IMR-90 (cell line): ENCODE measurements at regions not wholly inside any gene's neighbourhood (a gene's known extent, or its start where the extent isn't known, plus 50 kb on each side); places are given as distances from the start of the nearest gene placed in this dataset.

Experiments used
- ATAC-seq: fragments of 200-7000 bp; cut with Tn5 transposase; 2 replicates; pipeline ENCODE4 v1.9.1; 2020; ENCODE audit warnings: low read depth, mild to moderate bottlenecking, moderate library complexity
- BruUV-seq: library from RNA; stranded (reverse); fragments of 400-500 nt; replicated peaks from 2 replicates; lab custom pipeline; 2021; lab: Mats Ljungman, UMichigan
- CTCF ChIA-PET: fragments of 300-600 bp; formaldehyde crosslinking; extraction: SDS; loops from one replicate; lab custom pipeline; 2021; ENCODE audit warnings: antibody characterized with exemption; lab: Yijun Ruan, JAX
- POLR2A ChIA-PET: fragments of 300-600 bp; sonication (Branson Sonifier 250); formaldehyde crosslinking; loops from one replicate; lab custom pipeline; 2022; ENCODE audit warnings: antibody characterized with exemption; ENCODE audit not compliant: unreplicated experiment; lab: Charles Lee
- DNase-seq: peaks from one replicate; pipeline ENCODE4 v3.0.0; 2013
- H2AFZ ChIP-seq: replicated peaks from 2 replicates; pipeline ENCODE3; 2013; ENCODE audit warnings: low read length, mild to moderate bottlenecking; ENCODE audit not compliant: poor library complexity
- H2AK5ac ChIP-seq: 2 replicates; pipeline ENCODE4 v1.6.1; 2013; ENCODE audit warnings: low read depth, low read length, inconsistent platforms
- H2AK9ac ChIP-seq: replicated peaks from 2 replicates; pipeline ENCODE3; 2013; ENCODE audit warnings: mild to moderate bottlenecking, low read depth, low read length, moderate library complexity; ENCODE audit not compliant: poor library complexity
- H2BK120ac ChIP-seq: 2 replicates; pipeline ENCODE4 v1.6.1; 2013; ENCODE audit warnings: low read depth, low read length, inconsistent platforms
- H2BK15ac ChIP-seq: 3 replicates; pipeline ENCODE4 v1.6.1; 2013; ENCODE audit warnings: low read depth, low read length, inconsistent platforms
- H2BK20ac ChIP-seq: 2 replicates; pipeline ENCODE4 v1.6.1; 2013; ENCODE audit warnings: low read depth, mild to moderate bottlenecking, inconsistent platforms, low read length, moderate library complexity
- H2BK5ac ChIP-seq: 2 replicates; pipeline ENCODE4 v1.6.1; 2013; ENCODE audit warnings: mild to moderate bottlenecking, low read depth, low read length, inconsistent platforms; ENCODE audit not compliant: poor library complexity, severe bottlenecking
- H3K14ac ChIP-seq: replicated peaks from 2 replicates; pipeline ENCODE4 v1.6.1; 2013; ENCODE audit warnings: low read depth, low read length, inconsistent platforms
- H3K18ac ChIP-seq: 2 replicates; pipeline ENCODE4 v1.6.1; 2013; ENCODE audit warnings: low read depth, low read length, control low read depth
- H3K23ac ChIP-seq: 2 replicates; pipeline ENCODE4 v1.6.1; 2013; ENCODE audit warnings: low read depth, low read length, inconsistent platforms
- H3K27ac ChIP-seq: 2 replicates; pipeline ENCODE4 v1.5.1; 2013; ENCODE audit warnings: mild to moderate bottlenecking, control low read depth, low read length; ENCODE audit not compliant: insufficient read depth
- H3K27me3 ChIP-seq: 2 replicates; pipeline ENCODE4 v1.6.1; 2013; ENCODE audit warnings: low read length; ENCODE audit not compliant: control insufficient read depth, insufficient read depth
- H3K36me3 ChIP-seq: 2 replicates; pipeline ENCODE4 v1.6.1; 2013; ENCODE audit warnings: low read length, mixed read lengths; ENCODE audit not compliant: control insufficient read depth, insufficient read depth
- H3K4ac ChIP-seq: 2 replicates; pipeline ENCODE4 v1.6.1; 2013; ENCODE audit warnings: low read depth, low read length, inconsistent platforms
- H3K4me1 ChIP-seq: 2 replicates; pipeline ENCODE4 v1.6.1; 2013; ENCODE audit warnings: low read length, mixed read lengths; ENCODE audit not compliant: control insufficient read depth, insufficient read depth
- H3K4me2 ChIP-seq: 2 replicates; pipeline ENCODE4 v1.6.1; 2013; ENCODE audit warnings: low read depth, mild to moderate bottlenecking, control low read depth, low read length, moderate library complexity
- H3K4me3 ChIP-seq: 2 replicates; pipeline ENCODE4 v1.5.1; 2013; ENCODE audit warnings: low read depth, mild to moderate bottlenecking, control low read depth, low read length, moderate library complexity; ENCODE audit not compliant: insufficient read depth
- H3K56ac ChIP-seq: 2 replicates; pipeline ENCODE4 v1.6.1; 2013; ENCODE audit warnings: low read length, inconsistent platforms; ENCODE audit not compliant: insufficient read depth; ENCODE audit errors: extremely low read depth
- H3K79me1 ChIP-seq, 2 experiments: 2 replicates each; pipeline ENCODE4 v1.6.1; 2013; ENCODE audit warnings: low read length in 2 of 2, inconsistent platforms in 1 of 2, low read depth in 1 of 2
- H3K9ac ChIP-seq: 2 replicates; pipeline ENCODE4 v1.6.1; 2013; ENCODE audit warnings: low read depth, low read length, control low read depth
- H3K9me1 ChIP-seq: 2 replicates; pipeline ENCODE4 v1.6.1; 2013; ENCODE audit warnings: low read length, inconsistent platforms; ENCODE audit not compliant: insufficient read depth
- H3K9me3 ChIP-seq: 2 replicates; pipeline ENCODE4 v1.6.1; 2013; ENCODE audit warnings: low read length; ENCODE audit not compliant: control insufficient read depth, insufficient read depth
- H4K20me1 ChIP-seq: 2 replicates; pipeline ENCODE4 v1.6.1; 2013; ENCODE audit warnings: low read length, inconsistent platforms; ENCODE audit not compliant: insufficient read depth
- H4K5ac ChIP-seq: 2 replicates; pipeline ENCODE4 v1.6.1; 2013; ENCODE audit warnings: mild to moderate bottlenecking, low read depth, low read length, control low read depth
- H4K8ac ChIP-seq, 2 experiments: 2 replicates each; pipeline ENCODE4 v1.6.1; 2013; ENCODE audit warnings: low read depth in 2 of 2, low read length in 2 of 2, control low read depth in 1 of 2, inconsistent platforms in 1 of 2
- H4K91ac ChIP-seq: 2 replicates; pipeline ENCODE4 v1.6.1; 2013; ENCODE audit warnings: low read depth, low read length, inconsistent platforms; ENCODE audit not compliant: insufficient read depth
- FOS ChIP-seq: fragments of 150-350 bp; IDR thresholded peaks from 2 replicates; pipeline ENCODE4 v1.6.1; 2016; ENCODE audit warnings: low read depth, low read length
- NFE2L2 ChIP-seq: fragments of 150-350 bp; IDR thresholded peaks from 2 replicates; pipeline ENCODE4 v1.6.1; 2016; ENCODE audit warnings: low read depth, mild to moderate bottlenecking, low read length
- WGBS, 2 experiments: methylation state at CpG; one replicate each; pipeline versions ENCODE4 v1.1.5 to v1.1.7; 2013; ENCODE audit warnings: missing lambda C conversion rate in 2 of 2; ENCODE audit not compliant: insufficient read length in 1 of 2; ENCODE audit errors: extremely low coverage in 2 of 2; 5-methylcytosine and 5-hydroxymethylcytosine counted together
- dilution Hi-C: fragments of 300-500 bp; cut with HindIII; formaldehyde crosslinking; loops from one replicate; pipeline ENCODE4 v1.14.3; 2018; ENCODE audit warnings: low sequenced_read_pairs; ENCODE audit not compliant: unreplicated experiment
- in situ Hi-C: fragments of 300-500 bp; cut with MboI; formaldehyde crosslinking; loops from 3 replicates; pipeline ENCODE4 v1.14.3; 2019; ENCODE audit warnings: low sequenced_read_pairs, inconsistent platforms, mixed read lengths
- intact Hi-C: fragments of 100-400 bp; cut with micrococcal nuclease; formaldehyde crosslinking; loops from 2 replicates; pipeline ENCODE4 v1.10.0; 2022

GRCh38 chr2:8489751-8490150, 192.1 kb upstream of the ID2 start:
- intact Hi-C loops, result no loop called here
- H3K4me3 ChIP-seq, result no peak overlapping the region
- dilution Hi-C loops, result no loop called here
- no peak overlapping the region for H3K9ac ChIP-seq
- H3K4me2 ChIP-seq, result no peak overlapping the region
- H3K36me3 ChIP-seq, result no peaks in the 10 kb centered on the region
- no peak overlapping the region for H2BK20ac ChIP-seq
- H2BK120ac ChIP-seq, result no peak overlapping the region
- in situ Hi-C loops, result no loop called here
- BruUV-seq, result no TSS peak
- DNase-seq, result no peak
- H2AK9ac ChIP-seq, result no peak overlapping the region
- no peaks in the 10 kb centered on the region for H3K79me1 ChIP-seq
- TF ChIP-seq FOS, result no peak
- no peak for TF ChIP-seq NFE2L2
- ChIA-PET POLR2A (no interaction called here), CTCF (no interaction called here)
- H4K5ac ChIP-seq, result no peak overlapping the region
- H3K14ac ChIP-seq, result no peak overlapping the region
- WGBS, 2 experiments, result no CpG with 5 or more reads among the region's 8 CpGs
- H2BK5ac ChIP-seq, result no peak overlapping the region
- no peak overlapping the region for H3K18ac ChIP-seq
- no peaks in the 10 kb centered on the region; the same call in 1 of the 2 replicates for H3K4me1 ChIP-seq
- no peaks in the 10 kb centered on the region for H3K9me1 ChIP-seq
- H3K27ac ChIP-seq, result no peak overlapping the region
- H3K9me3 ChIP-seq, result no peaks in the 10 kb centered on the region
- no peak overlapping the region for H3K4ac ChIP-seq
- H3K27me3 ChIP-seq, result peaks cover 2% of the 10 kb centered on the region; the same call in 1 of the 2 replicates
- H2AK5ac ChIP-seq, result no peak overlapping the region
- no peak overlapping the region for H4K91ac ChIP-seq
- no peak overlapping the region for H2BK15ac ChIP-seq
- no peaks in the 10 kb centered on the region for H4K20me1 ChIP-seq
- no peak overlapping the region for H2AFZ ChIP-seq
- no peak overlapping the region for H3K23ac ChIP-seq
- no peak for ATAC-seq
- no peak overlapping the region for H3K56ac ChIP-seq
- H4K8ac ChIP-seq, result no peak overlapping the region
